ENCODE measurements at regions not wholly inside any gene's neighbourhood (a gene's known extent, or its start where the extent isn't known, plus 50 kb on each side); places are given as distances from the start of the nearest gene placed in this dataset.
"Not testable (repeated sequence)": the region's sequence is repeated elsewhere in the genome, so short reads cannot be mapped to it uniquely, and the experiment has no call there.

DNA sequence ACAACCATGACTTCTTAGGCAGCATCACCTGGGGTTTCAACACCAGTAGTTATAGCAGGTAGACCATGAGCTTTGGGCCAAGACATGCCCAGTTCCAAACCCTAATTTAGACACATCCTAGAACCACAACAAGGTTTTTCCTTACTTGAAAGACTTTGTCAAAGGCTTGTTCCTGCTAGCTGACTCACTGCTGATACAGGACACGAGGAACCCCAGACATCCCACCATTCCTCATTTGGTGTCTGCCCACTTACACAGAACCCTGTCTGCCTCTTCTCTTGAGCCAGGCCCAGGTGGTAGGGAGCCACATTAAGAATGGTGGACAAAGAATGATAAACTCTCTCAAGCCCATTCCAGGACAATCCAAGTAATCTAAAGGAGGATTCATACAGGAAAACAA lies 109.0 kb downstream of the CCDC71L start:
- Mint-ChIP-seq H3K36me3 (ENCODE audit: low read depth) (no peaks in the 10 kb centered on the region), H3K9me3 (peaks cover 4% of the 10 kb centered on the region), H3K4me3 (no peak overlapping the region), H3K4me1 (ENCODE audit: low read depth) (no peaks in the 10 kb centered on the region), H3K27me3 (ENCODE audit: low read depth) (no peaks in the 10 kb centered on the region), H3K27ac (no peak overlapping the region)
- CTCF ChIA-PET = interaction anchor here (0.5 to 2.6 kb wide), 2 partner anchors 10 to 509 kb away, joined by 4 to 12 read pairs; no protein-coding TSS in a partner anchor
- DNase-seq = no peak
- intact Hi-C loops (cut with micrococcal nuclease) = no loop called here

DNA sequence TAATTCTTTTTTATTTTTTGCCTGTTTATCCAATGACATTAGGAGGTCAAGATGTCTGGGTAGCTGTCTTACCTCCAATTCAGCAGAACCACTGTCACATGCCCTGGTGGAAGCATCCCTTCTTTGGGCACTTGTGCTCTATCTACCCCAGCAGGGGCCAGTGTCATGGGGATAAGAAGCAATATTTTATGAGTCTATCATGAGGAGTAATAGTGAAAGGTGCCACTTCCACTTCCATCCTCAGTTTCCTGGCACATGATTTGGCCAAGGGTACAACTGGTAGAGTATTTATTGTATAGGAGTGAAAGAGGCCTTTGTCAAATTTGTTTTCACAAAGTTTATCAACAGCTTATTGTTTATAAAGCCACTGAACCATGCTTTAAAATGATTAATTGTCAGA lies 112.5 kb downstream of the CCDC71L start:
- no peak overlapping the region for H3K27ac Mint-ChIP-seq

DNA sequence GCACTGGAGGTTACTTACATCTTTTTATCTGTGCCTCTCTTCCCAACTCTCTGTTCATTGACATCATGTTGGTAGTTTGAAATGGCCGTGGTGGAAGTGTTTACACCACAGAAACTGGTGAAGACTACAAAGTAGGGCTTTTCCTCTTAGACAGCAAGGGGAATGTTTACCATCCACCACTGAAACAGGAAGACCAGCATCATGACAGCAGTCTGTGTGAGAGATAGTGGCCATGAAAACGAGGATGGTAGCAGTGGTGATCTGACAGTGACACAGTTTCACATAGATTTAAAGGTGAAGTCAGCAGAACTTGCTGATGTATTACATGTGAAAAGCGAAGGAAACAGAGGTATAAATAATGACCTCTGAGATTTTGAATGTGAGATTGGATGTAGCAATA lies 115.7 kb downstream of the CCDC71L start:
- no peaks in the 10 kb centered on the region for H3K36me3 Mint-ChIP-seq (ENCODE audit: low read depth)
- CTCF ChIA-PET = no interaction called here
- H3K4me1 Mint-ChIP-seq (ENCODE audit: low read depth) = peaks cover 8% of the 10 kb centered on the region
- H3K27ac Mint-ChIP-seq = no peak overlapping the region
- H3K27me3 Mint-ChIP-seq (ENCODE audit: low read depth) = no peaks in the 10 kb centered on the region
- no peaks in the 10 kb centered on the region for H3K9me3 Mint-ChIP-seq
- intact Hi-C loops (cut with micrococcal nuclease) = loop anchor here (10.0 kb wide), 1 partner anchor 610 kb away; no protein-coding TSS in a partner anchor
- no peak overlapping the region for H3K4me3 Mint-ChIP-seq
- DNase-seq = no peak

More for the DNA sequence above, 112.5 kb downstream of the CCDC71L start:
- Mint-ChIP-seq H3K27me3 (ENCODE audit: low read depth) (no peaks in the 10 kb centered on the region), H3K9me3 (no peaks in the 10 kb centered on the region), H3K4me1 (ENCODE audit: low read depth) (no peaks in the 10 kb centered on the region), H3K4me3 (no peak overlapping the region), H3K36me3 (ENCODE audit: low read depth) (no peaks in the 10 kb centered on the region)
- intact Hi-C loops (cut with micrococcal nuclease) = loop anchor here (10.0 kb wide), 1 partner anchor 606 kb away; no protein-coding TSS in a partner anchor
- CTCF ChIA-PET = interaction anchor here (0.6 kb wide), 1 partner anchor 45 kb away, joined by 3 read pairs; no protein-coding TSS in a partner anchor
- no peak for DNase-seq

DNA sequence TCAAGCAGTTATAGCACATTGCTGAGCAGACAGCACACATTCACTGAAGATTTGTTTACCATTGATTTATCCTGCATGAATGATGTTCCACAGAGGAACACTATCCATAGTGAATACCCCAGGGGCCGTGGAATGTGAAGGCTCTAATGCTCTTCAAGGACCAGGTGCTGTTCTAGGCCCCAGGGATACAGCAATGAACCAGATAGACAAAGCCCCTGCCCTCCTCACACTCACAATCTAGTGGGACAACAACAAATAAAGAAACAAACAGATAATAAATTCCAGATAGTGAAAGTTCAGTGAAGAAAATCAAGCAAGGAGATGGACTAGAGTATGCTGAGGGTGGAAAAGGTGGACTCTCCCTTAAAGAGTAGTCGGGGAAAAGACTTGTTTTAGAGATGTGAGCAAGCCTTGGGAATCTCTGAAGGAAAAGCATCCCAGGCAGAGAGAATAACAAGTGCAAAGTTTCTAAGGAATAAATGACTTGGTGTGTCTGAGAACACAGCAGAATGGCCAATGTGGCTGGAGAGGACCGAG lies 117.7 kb downstream of the CCDC71L start:
- H3K27ac Mint-ChIP-seq = no peak overlapping the region

GRCh38 chr7:106542550-106543220 lies 118.3 kb downstream of the CCDC71L start:
- H3K27ac Mint-ChIP-seq = no peak overlapping the region
- peaks cover 8% of the 10 kb centered on the region for H3K4me1 Mint-ChIP-seq (ENCODE audit: low read depth)
- H3K36me3 Mint-ChIP-seq (ENCODE audit: low read depth) = no peaks in the 10 kb centered on the region
- DNase-seq = peak; percentile 76
- intact Hi-C loops (cut with micrococcal nuclease) = loop anchor here (1.0 to 10.0 kb wide), 5 partner anchors 56 to 612 kb away; no protein-coding TSS in a partner anchor
- H3K9me3 Mint-ChIP-seq = no peaks in the 10 kb centered on the region
- CTCF ChIA-PET = interaction anchor here (0.6 to 3.4 kb wide), 21 partner anchors 9 to 609 kb away, joined by 3 to 19 read pairs (median 4); partner anchors contain the start of gene CCDC71L
- H3K27me3 Mint-ChIP-seq (ENCODE audit: low read depth) = no peaks in the 10 kb centered on the region
- H3K4me3 Mint-ChIP-seq = no peak overlapping the region

More for the DNA sequence above, 117.7 kb downstream of the CCDC71L start:
- Mint-ChIP-seq H3K27me3 (ENCODE audit: low read depth) (no peaks in the 10 kb centered on the region), H3K36me3 (ENCODE audit: low read depth) (no peaks in the 10 kb centered on the region), H3K4me3 (no peak overlapping the region), H3K9me3 (no peaks in the 10 kb centered on the region), H3K4me1 (ENCODE audit: low read depth) (peaks cover 8% of the 10 kb centered on the region)
- no peak for DNase-seq
- CTCF ChIA-PET = interaction anchor here (0.6 to 3.4 kb wide), 19 partner anchors 9 to 609 kb away, joined by 3 to 19 read pairs (median 4); partner anchors contain the start of gene CCDC71L
- intact Hi-C loops (cut with micrococcal nuclease) = loop anchor here (2.0 to 10.0 kb wide), 2 partner anchors 56 to 612 kb away; no protein-coding TSS in a partner anchor

DNA sequence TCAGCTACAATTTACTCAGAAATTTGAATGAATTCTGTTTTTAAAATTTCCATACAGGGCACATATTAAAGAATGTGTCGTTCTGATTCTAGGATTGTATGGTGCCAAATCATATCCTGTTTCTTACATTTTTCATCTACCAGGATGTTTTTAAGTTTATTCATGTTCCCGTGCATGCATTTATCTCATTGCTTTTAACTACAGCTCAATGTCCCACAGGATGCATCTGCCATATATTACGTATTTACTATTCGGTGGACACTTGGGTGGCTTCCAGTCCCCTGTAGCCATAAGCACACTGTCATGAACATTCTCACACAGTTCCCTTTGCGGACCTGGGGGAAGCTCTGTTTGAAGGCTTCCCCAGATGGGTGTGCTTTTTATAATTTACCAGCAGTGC lies 122.3 kb downstream of the CCDC71L start:
- no peaks in the 10 kb centered on the region for H3K27me3 Mint-ChIP-seq (ENCODE audit: low read depth)
- no peak overlapping the region for H3K27ac Mint-ChIP-seq
- H3K4me1 Mint-ChIP-seq (ENCODE audit: low read depth) = peaks cover 11% of the 10 kb centered on the region
- intact Hi-C loops (cut with micrococcal nuclease) = no loop called here
- CTCF ChIA-PET = no interaction called here
- no peak overlapping the region for H3K4me3 Mint-ChIP-seq
- no peaks in the 10 kb centered on the region for H3K36me3 Mint-ChIP-seq (ENCODE audit: low read depth)
- no peak for DNase-seq
- H3K9me3 Mint-ChIP-seq = no peaks in the 10 kb centered on the region

GRCh38 chr7:106537119-106537518 lies 123.8 kb downstream of the CCDC71L start:
- Mint-ChIP-seq H3K9me3 (no peaks in the 10 kb centered on the region), H3K4me1 (ENCODE audit: low read depth) (peaks cover 2% of the 10 kb centered on the region), H3K27me3 (ENCODE audit: low read depth) (no peaks in the 10 kb centered on the region), H3K36me3 (ENCODE audit: low read depth) (no peaks in the 10 kb centered on the region), H3K4me3 (no peak overlapping the region), H3K27ac (no peak overlapping the region)
- intact Hi-C loops (cut with micrococcal nuclease) = no loop called here
- CTCF ChIA-PET = no interaction called here
- DNase-seq = no peak

DNA sequence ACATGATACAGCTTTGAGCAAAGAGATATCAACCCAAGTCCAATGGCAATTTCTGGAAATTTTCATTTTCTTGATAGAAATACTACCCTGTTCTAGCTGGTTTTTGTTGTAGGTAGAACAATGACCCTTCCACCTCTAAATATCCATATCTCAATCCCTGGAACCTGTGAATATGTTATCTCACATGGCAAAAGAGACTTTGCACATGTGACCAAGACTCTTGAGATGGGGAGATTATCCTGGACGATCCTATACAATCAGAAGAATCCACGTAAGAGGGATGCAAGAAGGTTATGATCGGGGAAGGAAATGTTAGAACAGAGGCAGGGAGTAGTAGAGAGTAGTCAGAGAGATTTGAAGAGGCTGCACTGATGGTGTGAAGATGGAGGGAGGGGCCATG lies 124.9 kb downstream of the CCDC71L start:
- H3K36me3 Mint-ChIP-seq (ENCODE audit: low read depth) = no peaks in the 10 kb centered on the region
- no peak overlapping the region for H3K27ac Mint-ChIP-seq
- no peaks in the 10 kb centered on the region for H3K9me3 Mint-ChIP-seq
- H3K27me3 Mint-ChIP-seq (ENCODE audit: low read depth) = no peaks in the 10 kb centered on the region
- H3K4me3 Mint-ChIP-seq = no peak overlapping the region
- CTCF ChIA-PET = interaction anchor here (0.6 kb wide), 1 partner anchor 1172 kb away, joined by 4 read pairs; no protein-coding TSS in a partner anchor
- peaks cover 2% of the 10 kb centered on the region for H3K4me1 Mint-ChIP-seq (ENCODE audit: low read depth)
- no peak for DNase-seq
- intact Hi-C loops (cut with micrococcal nuclease) = no loop called here

GRCh38 chr7:106535234-106535932 lies 125.6 kb downstream of the CCDC71L start:
- H3K4me3 Mint-ChIP-seq = no peak overlapping the region
- no peaks in the 10 kb centered on the region for H3K36me3 Mint-ChIP-seq (ENCODE audit: low read depth)
- DNase-seq = no peak
- H3K4me1 Mint-ChIP-seq (ENCODE audit: low read depth) = peaks cover 2% of the 10 kb centered on the region
- intact Hi-C loops (cut with micrococcal nuclease) = no loop called here
- no peaks in the 10 kb centered on the region for H3K9me3 Mint-ChIP-seq
- CTCF ChIA-PET = interaction anchor here (0.6 to 1.0 kb wide), 3 partner anchors 63 to 1778 kb away, joined by 3 to 4 read pairs (median 3); no protein-coding TSS in a partner anchor
- H3K27ac Mint-ChIP-seq = no peak overlapping the region
- H3K27me3 Mint-ChIP-seq (ENCODE audit: low read depth) = no peaks in the 10 kb centered on the region

DNA sequence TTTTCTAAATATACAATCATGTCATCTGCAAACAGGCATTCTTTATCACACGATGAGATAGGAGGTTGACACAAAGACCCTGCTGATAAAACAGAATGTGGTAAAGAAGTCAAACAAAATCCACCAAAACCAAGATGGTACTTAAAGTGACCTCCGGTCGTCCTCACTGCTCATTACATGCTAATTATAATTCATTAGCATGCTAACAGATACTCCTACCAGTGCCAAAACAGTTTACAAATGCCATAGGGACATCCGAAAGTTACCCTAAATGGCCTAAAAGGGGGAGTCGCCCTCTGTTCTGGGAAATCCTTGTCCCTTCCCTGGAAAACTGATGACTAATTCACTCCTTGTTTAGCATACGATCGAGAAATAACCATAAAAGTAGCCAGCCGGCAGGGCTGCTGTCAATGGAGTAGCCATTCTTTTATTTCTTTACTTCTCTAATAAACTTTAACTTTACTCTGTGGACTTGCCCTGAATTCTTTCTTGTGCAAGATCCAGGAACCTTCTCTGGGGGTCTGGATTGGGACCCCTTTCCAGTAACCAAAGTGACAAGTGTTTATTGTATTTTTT lies 126.6 kb downstream of the CCDC71L start:
- Mint-ChIP-seq H3K4me3 (no peak overlapping the region), H3K36me3 (ENCODE audit: low read depth) (no peaks in the 10 kb centered on the region), H3K27ac (no peak overlapping the region), H3K27me3 (ENCODE audit: low read depth) (no peaks in the 10 kb centered on the region), H3K9me3 (no peaks in the 10 kb centered on the region), H3K4me1 (ENCODE audit: low read depth) (peaks cover 2% of the 10 kb centered on the region)
- DNase-seq = no peak
- CTCF ChIA-PET = interaction anchor here (0.6 to 1.0 kb wide), 2 partner anchors 64 to 1779 kb away, joined by 3 read pairs; no protein-coding TSS in a partner anchor
- intact Hi-C loops (cut with micrococcal nuclease) = no loop called here

DNA sequence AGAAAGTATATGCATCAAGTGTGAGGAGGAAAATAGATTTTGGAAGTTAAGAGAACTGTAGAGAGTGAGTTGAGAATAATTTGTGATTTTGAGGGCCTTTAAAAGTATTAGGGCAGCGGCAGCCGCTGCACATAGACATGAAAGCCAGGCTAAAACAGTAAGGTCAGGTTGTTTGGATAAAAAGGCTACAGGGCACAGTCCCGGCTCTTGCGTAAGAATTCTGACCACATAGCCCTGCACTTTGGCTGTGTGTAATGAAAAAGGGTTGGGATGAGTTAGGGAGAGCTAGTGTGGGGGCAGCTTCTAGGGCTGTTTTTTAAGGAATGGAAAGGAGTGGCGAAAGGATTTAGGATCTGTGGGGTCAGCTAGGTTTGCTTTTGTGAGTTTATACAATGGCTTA lies 130.8 kb downstream of the CCDC71L start:
- H3K9me3 Mint-ChIP-seq; H3K36me3 Mint-ChIP-seq (ENCODE audit: low read depth); H3K4me1 Mint-ChIP-seq (ENCODE audit: low read depth); DNase-seq; H3K4me3 Mint-ChIP-seq; H3K27ac Mint-ChIP-seq; H3K27me3 Mint-ChIP-seq (ENCODE audit: low read depth); intact Hi-C loops (cut with micrococcal nuclease); CTCF ChIA-PET: not testable (repeated sequence)

DNA sequence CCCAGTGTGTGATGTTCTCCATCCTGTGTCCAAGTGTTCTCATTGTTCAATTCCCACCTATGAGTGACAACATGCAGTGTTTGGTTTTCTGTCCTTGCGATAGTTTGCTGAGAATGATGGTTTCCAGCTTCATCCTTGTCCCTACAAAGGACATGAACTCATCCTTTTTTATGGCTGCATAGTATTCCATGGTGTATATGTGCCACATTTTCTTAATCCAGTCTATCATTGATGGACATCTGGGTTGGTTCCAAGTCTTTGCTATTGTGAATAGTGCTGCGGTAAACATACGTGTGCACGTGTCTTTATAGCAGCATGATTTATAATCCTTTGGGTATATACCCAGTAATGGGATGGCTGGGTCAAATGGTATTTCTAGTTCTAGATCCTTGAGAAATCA lies 134.3 kb downstream of the CCDC71L start:
- DNase-seq; H3K36me3 Mint-ChIP-seq (ENCODE audit: low read depth); H3K27me3 Mint-ChIP-seq (ENCODE audit: low read depth); H3K4me3 Mint-ChIP-seq; H3K27ac Mint-ChIP-seq; H3K9me3 Mint-ChIP-seq; H3K4me1 Mint-ChIP-seq (ENCODE audit: low read depth); intact Hi-C loops (cut with micrococcal nuclease); CTCF ChIA-PET: not testable (repeated sequence)

Data from activated naive CD4-positive, alpha-beta T cell treated with anti-CD3 and anti-CD28 coated beads for 36 hours (primary cell).